ENCODE measurements at regions not wholly inside any gene's neighbourhood (a gene's known extent, or its start where the extent isn't known, plus 50 kb on each side); places are given as distances from the start of the nearest gene placed in this dataset.

DNA sequence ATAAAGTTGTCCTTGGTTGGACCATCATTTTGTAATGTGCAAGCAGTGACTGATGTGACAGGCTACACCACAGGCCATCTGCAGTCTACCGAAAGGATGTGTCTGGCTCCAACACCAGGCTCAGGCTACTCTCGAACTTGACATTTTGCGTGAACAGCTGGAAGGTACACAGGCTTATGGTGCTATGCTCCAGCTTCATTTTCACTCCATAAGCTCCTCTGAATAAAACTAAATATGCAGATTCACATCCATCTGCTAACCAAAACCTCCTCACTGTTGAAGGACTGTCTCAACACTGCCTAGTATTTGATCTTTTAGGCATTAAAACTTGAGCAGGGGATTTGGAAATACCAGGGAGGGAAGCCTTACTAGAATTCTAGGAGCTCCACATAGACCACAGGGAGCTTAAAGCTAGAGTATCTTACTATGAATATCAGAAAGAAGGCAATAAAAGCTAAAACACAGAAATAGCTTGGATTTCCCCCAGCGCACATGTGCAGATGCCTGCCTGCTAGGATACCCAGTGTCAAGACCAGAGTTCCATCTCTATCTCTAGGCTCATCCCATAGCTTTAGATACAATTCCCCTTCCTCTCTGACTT lies 383.9 kb upstream of the FAT3 start:
- H3K4me3 ChIP-seq (replicated peaks; ENCODE audit: insufficient read depth, low read length): no peak overlapping the region
- no peak for DNase-seq (ENCODE audit: low read depth in 1 of 2, low spot score in 1 of 2)
- H3K27me3 ChIP-seq (ENCODE audit: insufficient read depth, poor library complexity, severe bottlenecking): no peaks in the 10 kb centered on the region
- H3K27ac ChIP-seq (replicated peaks): no peak overlapping the region
- TF ChIP-seq, protein P1, sequence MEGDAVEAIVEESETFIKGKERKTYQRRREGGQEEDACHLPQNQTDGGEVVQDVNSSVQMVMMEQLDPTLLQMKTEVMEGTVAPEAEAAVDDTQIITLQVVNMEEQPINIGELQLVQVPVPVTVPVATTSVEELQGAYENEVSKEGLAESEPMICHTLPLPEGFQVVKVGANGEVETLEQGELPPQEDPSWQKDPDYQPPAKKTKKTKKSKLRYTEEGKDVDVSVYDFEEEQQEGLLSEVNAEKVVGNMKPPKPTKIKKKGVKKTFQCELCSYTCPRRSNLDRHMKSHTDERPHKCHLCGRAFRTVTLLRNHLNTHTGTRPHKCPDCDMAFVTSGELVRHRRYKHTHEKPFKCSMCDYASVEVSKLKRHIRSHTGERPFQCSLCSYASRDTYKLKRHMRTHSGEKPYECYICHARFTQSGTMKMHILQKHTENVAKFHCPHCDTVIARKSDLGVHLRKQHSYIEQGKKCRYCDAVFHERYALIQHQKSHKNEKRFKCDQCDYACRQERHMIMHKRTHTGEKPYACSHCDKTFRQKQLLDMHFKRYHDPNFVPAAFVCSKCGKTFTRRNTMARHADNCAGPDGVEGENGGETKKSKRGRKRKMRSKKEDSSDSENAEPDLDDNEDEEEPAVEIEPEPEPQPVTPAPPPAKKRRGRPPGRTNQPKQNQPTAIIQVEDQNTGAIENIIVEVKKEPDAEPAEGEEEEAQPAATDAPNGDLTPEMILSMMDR (IDR thresholded peaks at IDR 0.05; ENCODE audit: insufficient read depth, low read length): no peak
- TF ChIP-seq SPI1 (IDR thresholded peaks at IDR 0.05; ENCODE audit: borderline replicate concordance, low read depth) (no peak), GABPA (IDR thresholded peaks at IDR 0.05; ENCODE audit: low read depth) (no peak), POLR2AphosphoS5 (IDR thresholded peaks at IDR 0.05; ENCODE audit: low read depth) (no peak)
- TF ChIP-seq, protein P2, sequence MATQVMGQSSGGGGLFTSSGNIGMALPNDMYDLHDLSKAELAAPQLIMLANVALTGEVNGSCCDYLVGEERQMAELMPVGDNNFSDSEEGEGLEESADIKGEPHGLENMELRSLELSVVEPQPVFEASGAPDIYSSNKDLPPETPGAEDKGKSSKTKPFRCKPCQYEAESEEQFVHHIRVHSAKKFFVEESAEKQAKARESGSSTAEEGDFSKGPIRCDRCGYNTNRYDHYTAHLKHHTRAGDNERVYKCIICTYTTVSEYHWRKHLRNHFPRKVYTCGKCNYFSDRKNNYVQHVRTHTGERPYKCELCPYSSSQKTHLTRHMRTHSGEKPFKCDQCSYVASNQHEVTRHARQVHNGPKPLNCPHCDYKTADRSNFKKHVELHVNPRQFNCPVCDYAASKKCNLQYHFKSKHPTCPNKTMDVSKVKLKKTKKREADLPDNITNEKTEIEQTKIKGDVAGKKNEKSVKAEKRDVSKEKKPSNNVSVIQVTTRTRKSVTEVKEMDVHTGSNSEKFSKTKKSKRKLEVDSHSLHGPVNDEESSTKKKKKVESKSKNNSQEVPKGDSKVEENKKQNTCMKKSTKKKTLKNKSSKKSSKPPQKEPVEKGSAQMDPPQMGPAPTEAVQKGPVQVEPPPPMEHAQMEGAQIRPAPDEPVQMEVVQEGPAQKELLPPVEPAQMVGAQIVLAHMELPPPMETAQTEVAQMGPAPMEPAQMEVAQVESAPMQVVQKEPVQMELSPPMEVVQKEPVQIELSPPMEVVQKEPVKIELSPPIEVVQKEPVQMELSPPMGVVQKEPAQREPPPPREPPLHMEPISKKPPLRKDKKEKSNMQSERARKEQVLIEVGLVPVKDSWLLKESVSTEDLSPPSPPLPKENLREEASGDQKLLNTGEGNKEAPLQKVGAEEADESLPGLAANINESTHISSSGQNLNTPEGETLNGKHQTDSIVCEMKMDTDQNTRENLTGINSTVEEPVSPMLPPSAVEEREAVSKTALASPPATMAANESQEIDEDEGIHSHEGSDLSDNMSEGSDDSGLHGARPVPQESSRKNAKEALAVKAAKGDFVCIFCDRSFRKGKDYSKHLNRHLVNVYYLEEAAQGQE (IDR thresholded peaks at IDR 0.05; ENCODE audit: insufficient replicate concordance, low read depth): no peak

DNA sequence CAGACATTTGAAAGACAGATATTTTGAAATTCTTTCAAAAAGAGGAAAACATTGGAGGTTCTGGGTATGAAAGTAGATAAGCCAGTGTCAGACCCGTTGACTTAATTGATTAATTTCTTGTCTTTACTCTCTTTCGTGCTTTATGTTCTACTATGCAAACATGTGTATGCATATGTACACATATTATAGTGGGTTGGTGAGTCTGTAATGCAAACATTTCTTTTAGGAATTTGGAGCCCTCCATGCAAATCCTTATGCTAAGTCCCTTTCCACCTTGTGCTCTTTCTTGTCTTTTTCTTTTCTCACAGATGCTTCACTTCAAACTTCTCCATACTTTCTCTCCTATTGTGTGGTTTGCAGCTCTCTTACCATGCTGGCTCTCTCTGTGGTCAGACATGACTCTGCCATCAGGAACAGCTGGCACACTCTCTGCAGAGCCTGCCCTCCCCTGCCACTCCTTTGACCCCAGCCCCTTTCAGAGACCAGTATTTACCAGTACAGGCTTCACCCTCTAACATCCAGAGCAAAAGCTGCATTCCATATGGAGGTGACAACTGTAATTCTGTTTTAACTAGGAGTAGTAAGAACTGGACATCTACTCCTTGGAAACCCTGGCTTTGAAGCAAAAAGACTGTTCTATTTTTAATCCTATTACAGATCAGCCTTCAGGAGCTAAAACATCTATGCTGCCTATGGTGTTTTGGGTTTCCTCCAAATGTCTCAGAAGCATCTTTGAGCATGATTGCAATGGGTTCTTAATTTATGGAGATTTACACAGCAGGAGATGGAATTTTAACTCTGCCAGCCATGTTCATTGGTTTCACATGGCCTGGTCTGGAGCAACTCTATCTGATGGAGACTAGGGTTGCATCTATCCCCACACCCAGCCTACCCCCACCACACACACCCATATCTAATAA lies 386.9 kb upstream of the FAT3 start:
- Histone ChIP-seq H3K27ac (replicated peaks) (no peak overlapping the region), H3K4me3 (replicated peaks; ENCODE audit: insufficient read depth, low read length) (no peak overlapping the region), H3K27me3 (ENCODE audit: insufficient read depth, poor library complexity, severe bottlenecking) (no peaks in the 10 kb centered on the region)
- no peak for DNase-seq (ENCODE audit: low read depth in 1 of 2, low spot score in 1 of 2)
- TF ChIP-seq GABPA (IDR thresholded peaks at IDR 0.05; ENCODE audit: low read depth) (no peak), POLR2AphosphoS5 (IDR thresholded peaks at IDR 0.05; ENCODE audit: low read depth) (no peak), SPI1 (IDR thresholded peaks at IDR 0.05; ENCODE audit: borderline replicate concordance, low read depth) (no peak)
- TF ChIP-seq, protein P1 (IDR thresholded peaks at IDR 0.05; ENCODE audit: insufficient read depth, low read length): no peak
- TF ChIP-seq, protein P2 (IDR thresholded peaks at IDR 0.05; ENCODE audit: insufficient replicate concordance, low read depth): no peak

DNA sequence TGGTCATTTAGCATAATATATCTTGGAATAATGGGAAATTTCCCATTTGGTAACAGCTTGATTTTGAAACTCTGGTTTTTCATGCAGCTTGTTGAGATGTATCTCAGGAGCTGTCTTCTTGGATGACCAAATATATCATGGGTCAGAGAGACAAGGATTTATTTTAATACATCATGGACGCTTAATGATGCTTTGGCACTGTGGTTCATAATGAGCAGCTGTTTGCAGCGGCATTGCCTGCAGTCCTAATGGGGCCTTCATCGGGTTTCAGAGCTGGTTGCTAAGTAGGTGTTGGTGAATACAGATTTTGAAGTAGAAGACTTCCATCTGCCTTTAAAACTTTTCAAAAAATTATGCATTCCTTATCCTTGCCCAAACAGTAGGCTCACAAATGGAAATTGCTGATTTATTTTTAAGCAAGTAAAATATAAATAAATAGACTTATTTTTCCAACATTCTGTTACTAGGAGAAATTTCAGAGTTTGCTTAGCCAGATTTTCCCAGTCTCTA lies 389.5 kb upstream of the FAT3 start:
- Histone ChIP-seq H3K27me3 (ENCODE audit: insufficient read depth, poor library complexity, severe bottlenecking) (no peaks in the 10 kb centered on the region), H3K4me3 (replicated peaks; ENCODE audit: insufficient read depth, low read length) (no peak overlapping the region), H3K27ac (replicated peaks) (no peak overlapping the region)
- TF ChIP-seq SPI1 (IDR thresholded peaks at IDR 0.05; ENCODE audit: borderline replicate concordance, low read depth): no peak
- TF ChIP-seq, protein P1 (IDR thresholded peaks at IDR 0.05; ENCODE audit: insufficient read depth, low read length): no peak
- TF ChIP-seq GABPA (IDR thresholded peaks at IDR 0.05; ENCODE audit: low read depth): no peak
- TF ChIP-seq, protein P2 (IDR thresholded peaks at IDR 0.05; ENCODE audit: insufficient replicate concordance, low read depth): no peak
- TF ChIP-seq POLR2AphosphoS5 (IDR thresholded peaks at IDR 0.05; ENCODE audit: low read depth): no peak
- DNase-seq (ENCODE audit: low read depth in 1 of 2, low spot score in 1 of 2): no peak
